Motor neuron (in vitro differentiated cells): ENCODE measurements at regions not wholly inside any gene's neighbourhood (a gene's known extent, or its start where the extent isn't known, plus 50 kb on each side); places are given as distances from the start of the nearest gene placed in this dataset.

Experiments used
- ATAC-seq, 8 experiments: fragments of 200-7000 bp; cut with Tn5 transposase; replicated peaks in 6 of 8; 2 replicates each; pipeline ENCODE4 v1.8.0; 2021; ENCODE audit warnings: mild to moderate bottlenecking in 8 of 8, moderate library complexity in 8 of 8
- H3K27ac ChIP-seq, 2 donors: fragments of 250-450 bp; sonication (Bioruptor Pico); 2 replicates each; pipeline ENCODE4 v1.9.0; 2021; ENCODE audit warnings: antibody characterized with exemption in 2 of 2, mild to moderate bottlenecking in 2 of 2, moderate library complexity in 1 of 2
- H3K4me1 ChIP-seq, 2 donors: fragments of 250-450 bp; sonication (Bioruptor Pico); replicated peaks in 1 of 2; 2 replicates each; pipeline ENCODE4 v1.6.1; 2021; ENCODE audit warnings: antibody characterized with exemption in 2 of 2, mild to moderate bottlenecking in 2 of 2, moderate library complexity in 1 of 2
- H3K4me3 ChIP-seq, 5 donors: fragments of 250-450 bp; sonication (Bioruptor Pico); 2 replicates each; pipeline ENCODE4 v1.9.0; 2021; ENCODE audit warnings: antibody characterized with exemption in 5 of 5, mild to moderate bottlenecking in 5 of 5, moderate library complexity in 4 of 5
- WGBS, 10 experiments: fragments of 450-650 bp; shearing (Covaris generic); methylation state at CpG; one replicate each; pipeline ENCODE4 v1.0.0; 2022; 5-methylcytosine and 5-hydroxymethylcytosine counted together
- in situ Hi-C, 9 experiments: fragments of 400-800 bp; cut with MboI; loops; one replicate each; pipeline ENCODE4 v1.15.0; 2021; ENCODE audit warnings: low sequenced_read_pairs in 9 of 9, low pct_unique_long_range_greater_than_20kb in 2 of 9; ENCODE audit not compliant: unreplicated experiment in 9 of 9

DNA sequence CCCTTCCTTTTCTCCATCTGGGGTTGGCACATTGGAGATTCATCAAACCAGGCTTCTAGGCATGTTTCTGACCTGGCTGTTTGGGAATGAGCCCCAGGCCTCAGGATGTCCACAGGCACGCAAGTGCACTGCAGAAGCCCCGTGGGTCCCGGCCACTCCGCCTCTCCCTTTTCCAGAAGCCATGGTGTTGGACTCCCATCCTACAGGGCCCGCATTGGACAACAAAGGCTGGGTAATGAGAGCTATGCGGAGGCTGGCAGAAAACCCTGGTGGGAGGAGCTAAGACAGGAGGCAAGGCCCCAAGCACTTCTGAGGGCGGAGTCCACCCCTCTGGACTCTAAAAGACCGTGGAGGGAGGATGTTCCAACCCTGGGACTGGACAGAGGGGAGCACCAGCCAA, 160.6 kb downstream of the OLFM1 start:
- peaks cover 12 to 29% of the 10 kb centered on the region in 2 donors for H3K4me1 ChIP-seq
- H3K4me3 ChIP-seq: no peak overlapping the region
- H3K27ac ChIP-seq: no peak overlapping the region
- WGBS, 10 experiments: 57 to 100% (median 63%) methylated on average over 1 to 8 of the region's 8 CpGs; no CpG with 5 or more reads in 4 of the 10 experiments
- peak in 5 of 8 experiments; percentile 9 to 57 (median 38) for ATAC-seq
- in situ Hi-C loops: no loop called here

DNA sequence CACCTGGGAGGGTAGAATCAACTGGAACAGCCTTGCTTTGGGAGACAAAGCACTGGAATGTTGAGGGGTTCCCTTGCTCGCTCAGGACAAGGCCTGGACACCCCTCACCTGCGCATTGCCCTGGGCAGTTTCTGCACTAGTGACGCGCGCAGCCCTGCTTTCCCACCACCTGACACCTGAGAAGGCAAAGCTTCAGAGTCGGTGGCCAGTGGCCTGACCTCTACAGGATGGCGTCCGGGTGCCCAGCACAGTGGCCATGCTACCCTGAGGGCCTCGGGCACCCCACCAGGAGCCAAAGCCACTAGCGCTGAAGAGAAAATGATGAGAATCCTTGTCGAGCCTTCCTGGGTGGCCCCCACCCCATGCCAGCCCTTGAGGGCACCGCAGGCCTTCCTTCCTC, 161.3 kb downstream of the OLFM1 start:
- 40 to 100% (median 95%) methylated on average over 1 to 6 of the region's 12 CpGs; no CpG with 5 or more reads in 5 of the 10 experiments for WGBS, 10 experiments
- Histone ChIP-seq H3K4me3 (no peak overlapping the region), H3K27ac (no peak overlapping the region), H3K4me1 (peaks cover 17 to 35% of the 10 kb centered on the region in 2 donors)
- ATAC-seq: no peak
- in situ Hi-C loops: no loop called here

DNA sequence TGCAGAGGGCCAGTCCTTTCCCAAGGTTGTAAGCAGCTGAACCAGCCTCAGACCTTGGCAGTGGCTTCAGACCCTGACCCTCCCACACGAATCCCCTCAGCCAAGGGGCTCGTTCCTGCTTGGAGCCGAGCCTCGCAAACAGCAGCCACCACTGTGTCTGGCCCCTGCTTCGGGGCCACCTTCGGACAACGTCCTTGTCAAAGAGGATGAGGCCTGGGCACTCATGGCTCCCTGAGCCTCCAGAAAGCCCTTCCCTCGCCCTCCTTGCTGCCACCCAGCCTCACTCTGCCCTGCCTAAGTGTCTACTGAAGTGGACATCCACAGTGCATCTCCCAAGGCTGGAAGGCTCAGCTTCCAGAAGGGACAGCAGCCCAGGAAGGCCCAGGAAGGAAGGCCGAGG, 161.7 kb downstream of the OLFM1 start:
- no peak overlapping the region for H3K27ac ChIP-seq
- H3K4me3 ChIP-seq: no peak overlapping the region
- ATAC-seq: no peak
- peaks cover 19 to 39% of the 10 kb centered on the region in 2 donors for H3K4me1 ChIP-seq
- in situ Hi-C loops: no loop called here
- 70 to 93% (median 78%) methylated on average over 2 to 3 of the region's 9 CpGs; no CpG with 5 or more reads in 6 of the 10 experiments for WGBS, 10 experiments

DNA sequence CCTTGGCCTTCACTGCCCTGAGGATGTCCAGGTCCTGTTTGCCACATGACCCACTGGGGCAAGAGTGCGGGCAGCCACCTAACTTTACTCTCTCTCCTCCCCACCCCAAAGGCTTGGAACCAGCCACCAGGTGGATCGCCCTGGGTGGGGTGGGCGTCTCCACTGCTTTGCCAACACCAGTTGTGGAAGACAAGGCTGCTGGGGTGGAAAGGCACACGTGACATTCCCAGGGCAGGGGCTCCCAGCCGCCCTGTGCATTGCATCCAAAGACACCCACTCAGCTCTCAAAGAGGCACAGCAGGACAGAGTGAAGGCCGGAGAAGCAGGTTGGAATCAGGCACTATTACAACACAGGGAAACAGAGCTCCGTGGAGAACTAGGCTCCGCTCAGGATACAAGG, 162.2 kb downstream of the OLFM1 start:
- in situ Hi-C loops: no loop called here
- H3K4me3 ChIP-seq: no peak overlapping the region
- peaks cover 23 to 44% of the 10 kb centered on the region in 2 donors for H3K4me1 ChIP-seq
- 60 to 100% (median 88%) methylated on average over 1 to 6 of the region's 8 CpGs; no CpG with 5 or more reads in 6 of the 10 experiments for WGBS, 10 experiments
- ATAC-seq: no peak
- no peak overlapping the region for H3K27ac ChIP-seq

DNA sequence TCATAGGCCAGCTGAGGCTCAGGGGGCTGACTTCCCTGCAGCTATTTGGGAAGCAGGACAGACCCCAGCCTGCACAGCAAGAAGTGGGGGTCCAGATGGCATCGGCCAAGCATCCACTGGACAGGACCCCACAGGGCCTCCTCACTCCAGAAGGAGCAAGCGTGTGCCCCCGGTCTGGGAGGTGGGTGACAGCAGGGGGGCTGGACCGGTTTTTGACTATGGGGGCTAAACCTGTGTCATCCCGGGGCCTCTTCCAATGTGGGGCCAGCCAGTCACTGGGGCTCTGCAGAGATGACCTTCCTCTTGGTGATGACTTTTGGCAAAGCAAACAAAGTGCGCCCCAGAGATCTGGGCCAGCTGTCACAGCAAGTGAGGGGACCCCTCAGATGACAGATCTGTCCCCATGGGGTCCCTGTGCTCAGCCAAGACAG, 163.9 kb downstream of the OLFM1 start:
- in situ Hi-C loops: no loop called here
- H3K27ac ChIP-seq: no peak overlapping the region
- peaks cover 38 to 60% of the 10 kb centered on the region in 2 donors for H3K4me1 ChIP-seq
- no peak overlapping the region for H3K4me3 ChIP-seq
- WGBS, 10 experiments: no CpG with 5 or more reads among the region's 6 CpGs
- ATAC-seq: no peak

DNA sequence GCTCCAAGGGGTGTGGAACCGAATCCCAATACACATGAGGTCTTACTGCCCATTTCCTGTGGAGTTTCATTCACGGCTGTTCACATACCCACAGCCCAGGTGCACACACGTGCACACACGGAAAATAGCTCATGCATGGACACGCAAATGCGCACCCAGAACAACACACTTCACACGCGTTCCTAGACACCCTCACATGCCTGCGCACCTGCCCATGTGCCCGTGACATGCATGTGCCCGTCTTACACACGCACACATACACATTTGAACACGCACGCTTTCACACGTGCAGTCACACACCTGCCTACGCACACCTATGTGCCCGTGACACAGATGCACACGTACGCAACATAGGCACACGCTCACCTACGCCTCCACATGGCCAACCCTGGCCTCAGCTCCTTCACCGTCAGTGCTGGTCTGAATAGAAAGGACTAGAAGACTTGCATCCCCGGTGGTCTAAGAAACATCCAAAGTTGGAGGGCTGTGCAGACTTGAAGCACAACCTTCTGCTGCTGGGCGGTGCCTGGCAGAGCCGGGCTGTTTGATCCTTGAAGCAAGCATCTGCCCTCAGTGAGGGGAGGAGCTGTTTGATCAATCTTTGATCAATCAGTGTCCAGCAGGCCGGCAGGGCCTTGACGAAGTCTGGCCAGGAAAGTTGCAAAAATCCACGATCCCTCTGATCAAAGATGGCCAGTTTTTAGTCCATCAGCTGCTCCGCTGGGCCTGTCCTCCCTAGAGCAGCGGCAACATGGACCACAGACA, 164.7 kb downstream of the OLFM1 start:
- in situ Hi-C loops: no loop called here
- Histone ChIP-seq H3K4me1 (peaks cover 46 to 66% of the 10 kb centered on the region in 2 donors), H3K27ac (no peak overlapping the region), H3K4me3 (no peak overlapping the region)
- ATAC-seq: no peak
- 49 to 100% (median 76%) methylated on average over 3 to 17 of the region's 30 CpGs; no CpG with 5 or more reads in 2 of the 10 experiments for WGBS, 10 experiments

DNA sequence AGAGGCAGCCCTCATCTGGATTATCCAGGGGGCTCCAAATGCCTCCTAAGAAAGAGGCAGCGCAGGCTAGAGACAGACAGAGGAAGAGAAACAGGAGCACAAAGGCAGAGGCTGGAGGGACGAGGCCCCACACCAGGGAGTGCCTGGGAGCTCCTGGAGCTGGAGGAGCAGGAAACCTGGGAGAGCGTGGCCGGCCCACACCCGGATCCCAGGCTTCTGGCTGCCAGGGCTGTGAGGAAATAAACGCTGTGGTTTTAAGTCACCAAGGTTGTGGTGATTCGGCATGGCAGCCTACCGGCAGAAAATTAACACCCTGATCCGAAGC, 165.5 kb downstream of the OLFM1 start:
- in situ Hi-C loops: no loop called here
- H3K27ac ChIP-seq: peak overlapping the region; percentile 19 to 72

DNA sequence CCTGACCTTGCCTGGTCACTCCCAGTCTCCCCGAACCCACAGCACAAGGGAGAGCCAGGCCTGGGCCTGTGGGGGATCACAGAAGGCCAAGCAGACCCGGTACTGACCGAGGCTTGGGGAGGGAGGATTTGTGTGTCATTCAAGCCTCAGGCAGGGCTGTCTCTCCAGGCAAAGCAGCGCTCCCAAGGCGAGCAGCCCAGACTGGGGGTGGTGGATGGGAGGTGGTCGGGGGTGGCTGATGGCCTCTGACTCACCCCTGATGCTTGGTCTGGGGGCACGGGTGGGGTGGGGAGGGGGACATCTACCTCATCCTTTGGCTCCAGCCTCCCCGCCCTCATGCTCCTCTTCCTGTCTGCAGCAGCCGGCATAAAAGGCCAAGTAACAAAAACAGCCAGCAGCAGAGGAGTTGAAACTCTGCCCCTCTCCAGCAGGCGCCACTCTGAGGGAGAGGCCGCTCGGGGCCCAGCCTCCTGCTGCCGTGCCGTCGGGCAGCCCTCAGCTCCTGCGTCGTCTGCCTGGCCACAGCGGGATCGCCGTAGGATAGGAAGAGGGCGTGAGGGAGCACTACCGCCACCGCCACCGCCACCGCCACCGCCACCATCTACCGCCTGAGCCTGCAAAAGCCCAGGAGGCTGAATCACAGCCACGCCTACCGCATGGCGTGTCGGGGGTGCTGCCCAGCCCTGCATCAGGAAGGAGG, 166.0 kb downstream of the OLFM1 start:
- ATAC-seq: peak in 7 of 8 experiments; percentile 32 to 62 (median 49)
- 0 to 80% (median 53%) methylated on average over 1 to 2 of the region's 31 CpGs; no CpG with 5 or more reads in 4 of the 10 experiments for WGBS, 10 experiments
- in situ Hi-C loops: no loop called here
- Histone ChIP-seq H3K27ac (peak overlapping the region; percentile 19 to 72), H3K4me1 (peaks cover 53 to 67% of the 10 kb centered on the region in 2 donors), H3K4me3 (no peak overlapping the region)

More for the DNA sequence above, 165.5 kb downstream of the OLFM1 start:
- no peak overlapping the region for H3K4me3 ChIP-seq
- ATAC-seq: peak in 4 of 8 experiments; percentile 13 to 40 (median 16)
- 0 to 100% (median 48%) methylated on average over 1 to 5 of the region's 9 CpGs; no CpG with 5 or more reads in 4 of the 10 experiments for WGBS, 10 experiments
- peaks cover 53 to 72% of the 10 kb centered on the region in 2 donors for H3K4me1 ChIP-seq

DNA sequence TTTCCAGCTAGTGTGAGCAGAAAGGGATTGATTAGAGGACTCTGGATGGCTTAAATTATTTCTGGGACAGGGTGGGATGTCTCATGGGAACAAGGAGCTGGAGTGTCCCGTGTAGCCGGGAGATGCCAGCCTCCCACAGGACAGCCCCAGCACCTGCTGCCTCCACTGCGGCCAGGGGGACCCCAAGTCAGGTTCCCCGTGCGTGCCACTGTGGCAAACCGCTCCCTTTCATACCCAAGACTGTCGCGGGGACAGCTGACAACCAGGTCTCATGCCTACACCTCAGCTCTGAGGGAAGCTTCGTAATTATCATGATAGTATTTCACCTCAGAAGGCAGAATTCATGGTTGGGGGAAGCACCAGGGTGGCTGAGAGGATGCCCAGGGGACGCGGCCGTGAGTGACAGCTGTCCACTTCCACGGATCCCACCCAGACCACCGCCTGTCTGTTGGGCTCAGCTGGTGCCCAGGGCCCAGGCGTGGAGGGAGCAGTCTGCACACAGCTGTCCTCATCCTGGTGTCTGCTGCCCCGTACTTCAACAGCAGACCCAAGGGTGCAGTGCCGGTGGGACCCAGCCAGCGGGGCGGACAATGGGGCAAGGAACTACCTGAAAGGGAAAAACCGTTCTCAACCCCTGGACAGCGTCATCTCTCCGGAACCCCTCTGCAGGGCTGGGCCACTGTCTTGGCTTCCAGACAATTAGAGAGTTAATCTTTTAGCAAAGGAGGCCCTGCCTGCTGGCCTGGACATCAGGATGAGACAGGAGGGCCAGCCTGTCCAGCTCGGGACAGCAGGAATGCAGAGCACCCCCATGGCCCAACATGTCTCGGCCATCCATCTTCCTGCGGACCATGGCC, 166.9 kb downstream of the OLFM1 start:
- peaks cover 53 to 66% of the 10 kb centered on the region in 2 donors for H3K4me1 ChIP-seq
- in situ Hi-C loops: no loop called here
- no peak overlapping the region for H3K4me3 ChIP-seq
- H3K27ac ChIP-seq: peak overlapping the region in 1 of 2 donors; percentile 12
- no peak for ATAC-seq
- 60 to 97% (median 84%) methylated on average over 5 to 14 of the region's 25 CpGs; no CpG with 5 or more reads in 5 of the 10 experiments for WGBS, 10 experiments

DNA sequence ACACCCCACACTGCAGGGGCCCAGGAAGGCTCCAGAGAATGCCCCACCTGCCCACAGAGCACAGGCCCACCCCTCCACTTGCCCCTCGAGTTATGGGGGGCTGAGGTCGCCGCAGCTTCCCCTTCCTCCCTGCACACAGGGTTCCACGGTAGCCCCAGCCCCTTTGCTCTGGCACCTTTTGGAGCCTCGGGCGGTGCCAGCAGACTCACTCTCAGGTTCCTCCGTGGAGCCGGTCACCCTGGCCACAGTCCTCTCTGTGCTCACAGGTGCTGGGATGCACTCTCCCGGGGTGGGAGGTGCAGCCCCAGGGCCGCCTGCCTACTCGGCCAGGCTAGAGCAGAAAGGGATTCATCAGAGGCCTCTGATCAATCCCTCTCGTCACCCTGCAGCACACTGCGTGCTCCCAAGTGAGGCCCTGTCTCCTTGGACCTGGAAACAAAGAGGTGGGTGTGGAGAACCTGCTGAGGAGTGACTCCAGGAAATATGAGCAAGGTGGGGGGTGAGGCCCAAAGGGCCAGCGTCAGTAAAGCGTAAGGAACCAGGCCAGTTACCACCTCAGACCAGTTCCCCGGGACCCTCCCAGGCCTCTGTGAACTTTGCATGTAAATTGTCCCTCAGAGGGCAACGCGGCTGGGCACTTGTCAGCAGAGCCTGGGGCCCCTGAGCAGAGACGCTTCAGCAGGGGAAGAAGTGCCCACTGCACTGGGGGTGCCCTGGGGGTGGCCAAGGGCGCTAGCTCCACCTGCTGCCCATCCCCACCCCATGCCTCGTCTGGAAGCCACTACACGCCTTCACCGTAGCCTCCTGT, 167.8 kb downstream of the OLFM1 start:
- Histone ChIP-seq H3K27ac (peak overlapping the region in 1 of 2 donors; percentile 12), H3K4me1 (peaks cover 54 to 66% of the 10 kb centered on the region in 2 donors), H3K4me3 (no peak overlapping the region)
- in situ Hi-C loops: no loop called here
- WGBS, 10 experiments: 100% methylated on average over 1 of the region's 23 CpGs; no CpG with 5 or more reads in 9 of the 10 experiments
- ATAC-seq: peak in 5 of 8 experiments; percentile 57 to 75 (median 65)

DNA sequence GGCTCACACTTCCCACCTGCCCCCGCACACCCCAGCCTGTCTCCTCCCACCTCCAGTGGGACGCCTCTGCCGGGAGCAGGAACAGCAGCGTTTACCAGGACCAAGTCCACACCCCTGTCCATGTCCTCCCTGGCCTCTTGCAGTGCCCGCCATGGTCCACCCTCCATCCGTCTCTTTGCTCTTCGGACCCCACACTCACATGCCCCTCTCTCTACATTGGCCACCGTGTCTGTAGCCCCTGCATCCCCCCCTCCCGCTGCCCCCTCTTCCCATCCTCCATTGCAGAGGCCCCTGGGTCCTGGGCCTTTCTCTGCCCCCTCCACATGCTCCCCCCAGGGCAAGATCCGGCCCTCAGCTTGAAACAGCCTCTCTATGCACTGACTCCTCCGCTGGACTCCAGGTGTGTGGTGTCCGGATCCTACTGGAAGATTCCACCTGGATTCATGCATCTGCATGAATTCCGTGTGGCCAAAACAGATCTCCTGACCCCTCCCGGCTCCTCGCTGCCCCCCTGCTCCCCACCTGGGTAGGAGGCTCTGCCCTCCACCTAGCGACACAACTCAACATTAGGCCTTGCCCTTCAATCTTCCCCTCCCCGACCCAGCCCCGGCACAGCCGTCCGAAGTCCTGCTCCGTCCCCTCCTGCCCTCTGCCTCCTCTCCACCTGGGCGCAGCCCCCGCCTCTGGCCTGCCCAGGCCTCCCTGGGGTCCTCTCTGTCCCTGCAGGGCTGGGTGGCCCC, 168.5 kb downstream of the OLFM1 start:
- no peak for ATAC-seq
- peak overlapping the region in 1 of 2 donors; percentile 12 for H3K27ac ChIP-seq
- no CpG with 5 or more reads among the region's 23 CpGs for WGBS, 10 experiments
- in situ Hi-C loops: no loop called here
- peaks cover 59 to 62% of the 10 kb centered on the region in 2 donors for H3K4me1 ChIP-seq
- H3K4me3 ChIP-seq: no peak overlapping the region
